NCI-H446 (cell line): ENCODE measurements at regions not wholly inside any gene's neighbourhood (a gene's known extent, or its start where the extent isn't known, plus 50 kb on each side); places are given as distances from the start of the nearest gene placed in this dataset.

ENCODE experiments used
- DNase-seq, 2 experiments: peaks; one replicate each; lab custom pipeline; 2025; lab: John Stamatoyannopoulos, UW

DNA sequence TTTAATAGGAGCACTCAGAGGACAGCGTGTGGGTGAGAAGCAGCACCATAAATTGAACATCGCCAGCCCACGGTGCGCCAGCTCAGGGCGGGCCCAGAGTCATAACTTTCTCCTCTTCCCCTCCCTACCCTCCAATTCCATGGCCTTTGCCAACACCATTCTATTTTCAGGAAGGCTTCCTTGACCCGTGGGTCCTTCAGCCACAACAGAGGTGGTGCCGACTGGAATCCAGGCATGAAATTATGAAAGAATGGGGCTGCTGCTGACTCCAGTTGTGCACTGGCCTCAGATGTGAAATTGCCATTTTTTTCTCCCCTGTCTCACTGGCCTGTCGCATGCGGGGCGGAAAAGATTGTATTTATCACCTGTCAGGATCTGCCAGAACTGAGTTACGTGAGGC lies 345.9 kb downstream of the MIAT start:
- DNase-seq: no peak

DNA sequence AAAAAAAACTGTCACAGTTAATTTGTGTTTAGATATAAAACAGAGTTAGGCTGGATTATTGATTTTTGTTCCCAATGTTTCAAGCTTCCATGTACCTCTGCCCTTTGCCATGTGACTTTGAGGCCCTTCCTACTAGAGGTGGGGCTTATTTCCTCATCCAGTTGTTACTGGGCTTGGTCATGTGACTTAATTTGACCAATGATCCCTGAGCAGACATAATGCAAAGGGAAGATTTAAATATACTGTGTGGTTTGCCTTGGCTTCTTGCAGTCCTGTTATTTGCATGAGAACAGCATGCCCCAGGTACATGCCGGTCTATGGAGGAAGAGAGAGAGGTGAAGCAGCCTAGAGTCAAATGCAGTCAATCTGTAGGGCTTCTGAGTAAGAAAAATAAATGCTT lies 347.0 kb downstream of the MIAT start:
- no peak for DNase-seq

DNA sequence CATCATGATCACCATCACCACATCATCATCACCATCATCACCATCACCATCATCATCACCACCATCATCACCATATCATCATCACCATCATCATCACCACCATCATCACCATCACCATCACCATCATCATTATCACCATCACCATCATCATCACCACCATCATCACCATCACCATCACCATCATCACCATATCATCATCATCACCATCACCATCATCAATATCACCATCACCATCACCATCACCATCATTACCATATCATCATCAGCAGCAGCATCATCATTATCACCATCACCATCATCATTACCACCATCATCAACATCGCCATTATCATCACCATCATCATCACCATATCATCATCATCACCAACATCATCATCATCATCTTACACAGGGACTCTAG lies 351.1 kb downstream of the MIAT start:
- DNase-seq: no peak

DNA sequence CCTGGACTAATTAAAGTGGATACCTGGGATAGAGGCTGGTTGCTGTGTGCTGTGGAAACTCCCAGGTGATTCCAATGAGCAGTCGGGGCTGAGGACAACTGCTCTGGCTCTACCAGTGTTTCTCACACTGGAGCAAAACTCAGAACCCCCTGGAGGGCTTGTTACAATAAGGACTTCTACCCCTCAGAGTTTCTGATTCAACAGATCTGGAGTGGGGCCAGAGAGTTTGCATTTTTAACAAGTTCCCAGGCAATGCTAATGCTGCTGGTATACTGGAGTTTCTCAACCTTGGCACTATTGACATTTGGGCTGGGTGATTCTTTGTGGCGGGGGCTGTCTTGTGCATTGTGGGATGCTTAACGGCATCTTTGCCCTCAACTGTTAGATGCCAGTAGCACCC lies 353.7 kb downstream of the MIAT start:
- DNase-seq: no peak

DNA sequence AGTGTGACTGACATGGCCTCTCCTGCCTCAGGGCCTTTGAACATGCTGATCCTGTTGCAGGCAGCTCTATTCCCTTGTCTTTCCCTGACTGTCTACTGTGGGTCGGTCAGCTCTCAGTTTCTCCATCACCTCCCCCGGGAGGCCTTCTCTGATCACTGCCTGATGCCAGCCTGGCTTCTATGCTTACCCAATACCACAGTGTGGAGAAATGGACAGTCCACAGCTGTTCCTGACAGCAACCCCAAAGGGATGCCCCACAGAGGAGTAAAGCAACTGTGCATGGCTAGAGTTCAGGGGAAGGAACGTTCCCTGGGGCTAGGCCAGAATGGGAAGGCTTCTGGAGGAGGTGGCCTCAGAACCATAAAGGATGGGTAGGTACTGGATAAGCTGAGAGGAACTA lies 354.3 kb downstream of the MIAT start:
- DNase-seq: no peak

DNA sequence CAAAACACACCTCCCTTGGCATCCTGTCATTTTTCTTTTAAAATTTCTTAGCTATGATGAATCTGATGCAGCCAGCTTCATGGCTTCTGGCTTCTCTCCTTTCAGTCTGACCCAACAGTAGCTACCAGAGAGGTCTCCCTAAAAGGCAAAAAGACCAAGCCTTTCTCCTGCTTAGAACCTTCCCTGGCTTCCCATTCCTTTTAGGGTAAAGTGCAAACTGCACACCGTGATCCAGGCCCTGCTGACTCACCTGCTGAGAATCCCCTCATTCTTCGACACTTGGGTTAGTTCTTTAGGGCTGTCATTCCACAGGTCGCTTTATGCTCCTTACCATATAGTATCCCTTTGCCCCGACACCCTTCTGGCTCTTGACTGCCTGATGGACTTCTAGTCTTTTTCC lies 362.4 kb downstream of the MIAT start:
- no peak for DNase-seq

DNA sequence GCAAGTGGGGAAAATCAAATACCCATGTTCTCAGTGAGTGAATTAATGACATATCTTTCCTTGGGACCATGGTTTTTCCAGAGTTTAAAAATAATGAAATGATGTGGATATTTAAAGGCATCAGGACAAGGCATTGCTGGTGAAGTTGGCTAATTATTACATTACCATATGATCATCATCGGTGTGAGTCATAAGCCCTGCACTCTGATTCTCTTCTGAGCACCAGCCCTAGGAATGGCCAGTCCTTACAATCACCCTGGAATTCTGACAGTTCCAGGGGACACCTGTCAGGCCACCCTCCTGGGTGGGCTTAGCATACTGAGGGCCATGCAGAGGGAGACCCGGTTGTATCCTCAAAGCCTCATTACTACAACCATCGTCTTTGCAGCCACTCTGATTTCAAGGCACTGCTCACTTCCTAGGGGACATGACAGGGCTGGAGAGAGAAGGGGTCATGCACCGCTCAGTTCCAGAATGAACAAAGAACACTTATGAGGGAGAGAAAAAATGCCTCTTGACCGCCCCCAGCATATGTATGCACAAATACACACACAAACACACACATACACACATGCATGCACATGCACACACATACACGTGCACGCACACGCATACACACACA lies 365.0 kb downstream of the MIAT start:
- no peak for DNase-seq

DNA sequence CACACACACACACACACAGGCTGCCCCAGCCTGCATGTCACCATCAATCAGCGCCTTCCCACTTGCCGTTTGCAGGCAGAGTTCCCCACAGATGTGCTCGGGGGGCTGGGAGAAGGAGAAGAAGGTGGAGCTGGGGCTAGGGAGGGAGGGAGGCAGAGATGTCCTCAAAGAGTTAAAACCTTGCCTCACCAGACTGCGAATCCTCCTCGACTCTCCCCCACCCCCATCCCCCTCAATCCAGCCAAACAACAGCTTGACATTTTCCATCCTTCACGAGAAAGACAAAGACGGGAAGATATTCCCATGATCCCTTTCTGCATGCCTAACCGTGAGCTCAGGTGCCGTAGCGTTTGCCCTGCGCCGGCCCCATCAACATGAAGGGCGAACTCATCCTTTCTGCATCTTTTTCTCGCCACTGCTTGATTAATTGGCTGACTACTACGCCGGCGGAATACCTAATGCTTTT lies 365.5 kb downstream of the MIAT start:
- DNase-seq: no peak

DNA sequence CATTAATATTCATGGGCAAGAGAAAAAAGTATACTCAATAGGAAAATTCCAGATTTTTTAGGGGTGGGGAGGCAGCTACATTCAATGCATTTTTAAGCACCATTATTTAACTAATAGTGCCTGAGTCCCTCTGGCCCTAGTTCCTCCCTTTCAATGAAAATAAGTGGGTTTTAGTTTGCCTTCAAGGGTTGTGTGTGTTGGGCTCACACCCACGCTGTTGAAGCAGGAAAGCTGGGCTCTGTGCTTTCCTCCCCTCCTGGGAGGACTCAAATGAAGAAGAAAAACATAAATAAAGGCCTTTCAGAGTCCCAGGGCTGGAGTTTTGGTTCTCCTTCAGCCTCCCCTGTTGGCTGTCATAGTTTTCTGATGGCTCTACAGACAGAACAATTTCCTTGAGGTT lies 366.2 kb downstream of the MIAT start:
- no peak for DNase-seq

DNA sequence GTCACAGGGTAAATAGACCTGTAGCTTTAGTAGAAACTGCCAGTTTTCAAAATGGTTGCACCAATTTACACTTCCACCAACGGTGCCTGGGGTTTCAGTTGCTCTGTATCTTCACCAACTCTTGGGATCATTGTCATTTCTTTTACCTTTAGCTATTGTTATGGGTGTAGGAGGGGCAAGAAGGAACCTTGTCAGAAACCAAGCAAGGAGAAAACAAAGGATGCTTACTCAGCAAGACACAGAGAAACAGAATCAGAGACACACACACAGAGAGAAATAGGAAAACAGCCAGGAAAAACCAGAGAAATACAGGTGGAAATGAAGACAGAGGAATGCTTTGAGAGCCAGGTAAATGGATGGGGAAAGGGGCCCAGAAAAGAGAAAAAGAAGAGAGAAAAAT lies 367.6 kb downstream of the MIAT start:
- no peak for DNase-seq

DNA sequence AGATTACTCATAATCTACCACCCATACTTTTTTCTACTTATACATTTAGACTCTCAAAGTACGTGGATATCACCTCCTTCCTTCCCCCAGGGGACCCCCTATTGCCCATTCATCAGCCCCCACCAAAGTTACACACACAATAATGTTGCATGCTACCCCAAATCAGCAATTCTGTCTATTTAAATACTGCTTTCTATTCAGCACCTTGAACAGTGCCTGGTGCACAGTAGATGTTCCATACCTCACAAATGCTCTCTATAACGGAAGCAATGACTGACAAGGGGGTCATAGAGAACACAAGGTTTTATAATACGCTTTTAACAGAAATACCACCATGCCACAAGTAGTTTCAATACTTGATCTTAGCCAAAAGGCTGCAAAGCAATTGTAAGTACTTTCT lies 370.7 kb downstream of the MIAT start:
- no peak for DNase-seq

DNA sequence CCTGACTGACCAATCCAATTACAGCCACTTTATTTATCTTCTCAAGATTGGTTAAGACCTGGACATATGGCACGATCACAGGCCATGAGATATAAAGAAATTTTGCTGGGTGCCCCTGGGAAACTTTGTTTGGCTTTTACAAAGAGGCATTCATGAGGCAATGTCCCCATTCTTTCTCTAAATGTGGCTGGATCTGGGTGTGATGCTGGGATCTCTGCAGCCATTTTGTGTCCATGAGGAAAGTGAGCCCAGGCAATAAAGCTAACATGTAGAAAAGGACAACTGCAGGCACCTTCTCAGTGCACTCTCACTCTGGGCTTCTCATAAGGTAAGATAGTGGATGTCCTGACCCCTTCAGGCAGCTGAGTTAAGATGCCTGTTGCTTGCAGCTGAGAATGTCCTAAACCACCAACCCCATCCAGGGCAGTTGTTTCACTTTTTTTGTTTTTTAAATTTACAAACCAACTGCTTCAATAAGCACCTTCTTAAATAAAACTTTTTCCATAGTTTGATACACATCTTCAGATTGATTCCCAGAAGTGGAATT lies 372.3 kb downstream of the MIAT start:
- DNase-seq: no peak

DNA sequence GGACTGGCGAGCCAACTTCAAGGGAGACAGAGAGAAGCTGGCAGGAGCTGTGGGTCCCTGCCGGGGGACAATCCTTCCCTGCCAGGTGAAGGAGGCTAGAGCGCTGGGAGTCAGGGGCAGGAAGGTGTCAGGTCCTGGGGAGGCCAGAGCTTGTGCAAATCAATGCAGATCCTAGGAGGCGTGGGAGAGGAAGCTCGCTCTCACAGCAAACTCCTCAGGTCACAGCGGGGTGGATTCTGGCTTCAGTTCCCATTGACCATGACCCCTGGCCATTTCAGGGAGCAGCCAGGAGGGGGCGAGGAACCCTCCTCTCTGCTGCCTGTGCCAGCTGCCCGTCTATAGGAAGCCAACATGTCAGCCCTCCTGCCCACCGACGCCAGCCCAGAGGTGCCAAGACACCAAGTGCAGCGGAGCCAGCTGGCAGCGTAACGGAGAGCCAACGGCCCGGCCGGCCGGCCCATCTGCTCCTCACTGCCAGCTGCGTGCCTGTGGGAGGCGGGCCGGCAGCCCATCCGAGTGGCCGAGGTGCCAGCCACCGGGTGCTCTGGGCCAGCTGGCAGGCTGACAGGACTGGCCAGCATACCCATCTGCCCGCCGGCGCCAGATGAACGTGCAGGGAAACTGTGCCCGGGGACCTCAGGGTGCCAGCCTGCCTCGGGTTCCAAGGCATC lies 374.8 kb downstream of the MIAT start:
- peak; percentile 94 to 99 for DNase-seq

DNA sequence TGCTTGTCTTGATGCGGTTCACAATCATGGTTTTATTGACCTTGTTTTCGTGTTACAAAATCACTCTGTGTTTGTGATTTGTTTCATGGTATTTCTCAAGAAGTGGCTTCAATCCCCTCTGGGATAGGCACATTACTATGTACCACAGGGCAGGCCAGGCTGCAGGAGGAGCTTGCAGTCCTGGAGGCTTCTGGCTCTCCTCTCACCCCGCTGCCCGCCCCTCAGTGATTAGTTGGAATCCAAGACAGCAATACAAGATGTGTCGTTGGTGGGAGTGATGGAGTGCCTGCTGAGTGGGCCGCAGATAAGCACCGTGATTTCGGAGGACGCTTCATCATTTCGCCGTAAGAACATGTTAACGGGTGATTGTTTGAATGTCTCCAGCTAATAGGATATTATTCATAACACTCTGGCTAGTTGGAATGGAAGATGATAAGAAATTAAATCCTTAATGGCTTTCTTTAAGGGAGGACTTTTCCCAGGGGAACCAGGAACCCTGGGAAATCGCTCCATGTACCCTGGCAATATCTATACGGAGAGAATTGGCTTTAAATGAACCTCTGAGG lies 384.4 kb downstream of the MIAT start:
- DNase-seq: no peak

DNA sequence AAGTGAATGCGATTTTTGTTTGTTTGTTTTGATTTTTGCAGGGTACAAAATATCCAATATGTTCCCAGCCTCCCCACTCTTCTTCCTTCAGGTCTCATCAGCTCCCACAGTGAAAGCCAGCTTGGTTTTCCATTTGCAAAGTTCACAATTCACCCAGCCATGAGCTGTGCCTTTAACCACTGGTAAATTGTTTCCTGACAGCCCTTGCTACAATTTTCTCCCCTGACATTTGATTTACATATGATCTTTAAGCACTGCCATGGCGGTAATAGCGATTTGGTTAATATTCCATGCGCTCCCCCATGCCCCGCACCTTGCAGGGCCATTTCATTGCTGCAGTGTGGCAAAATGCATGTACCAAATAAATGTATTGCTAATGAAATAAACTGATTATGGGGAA lies 385.9 kb downstream of the MIAT start:
- no peak for DNase-seq

DNA sequence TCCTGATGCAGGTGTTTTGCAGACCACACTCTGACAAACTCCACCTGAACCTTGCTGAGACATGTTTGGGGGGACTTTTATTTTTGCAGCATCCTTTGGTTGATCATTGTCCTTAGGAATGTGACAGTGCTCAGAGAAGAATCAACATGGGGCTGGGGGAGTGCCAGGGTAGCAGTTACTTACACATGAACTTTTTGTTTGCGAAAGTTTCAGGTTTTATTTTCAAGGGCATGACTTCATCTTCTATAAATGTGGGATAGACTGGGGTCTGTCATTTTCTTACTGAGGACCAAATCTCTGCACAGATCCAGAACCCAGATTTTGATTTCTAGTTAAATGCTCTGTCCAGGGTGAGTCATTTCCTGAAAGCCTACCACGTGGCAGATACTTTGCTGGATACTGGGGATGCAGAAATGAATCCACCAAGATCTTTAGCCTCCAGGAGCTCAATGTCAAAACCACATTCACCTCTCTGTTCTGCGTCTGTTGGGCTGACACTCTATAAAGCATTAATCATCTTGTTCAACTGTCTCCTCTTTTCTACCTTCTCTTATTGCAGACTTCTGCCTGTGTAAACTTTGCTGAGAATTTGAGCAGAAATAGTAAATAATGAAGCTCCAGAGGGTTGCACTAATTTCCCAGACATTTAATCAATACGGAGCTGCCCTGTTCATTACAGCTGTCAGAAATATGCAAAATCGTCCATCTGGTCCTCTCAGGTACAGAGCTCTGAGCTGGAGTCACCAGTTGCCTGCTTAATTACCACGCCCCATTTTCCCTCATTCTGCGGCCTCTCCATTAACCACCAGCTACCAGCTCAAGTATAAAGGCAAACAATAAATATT lies 387.9 kb downstream of the MIAT start:
- peak in 1 of 2 experiments; percentile 22 for DNase-seq

DNA sequence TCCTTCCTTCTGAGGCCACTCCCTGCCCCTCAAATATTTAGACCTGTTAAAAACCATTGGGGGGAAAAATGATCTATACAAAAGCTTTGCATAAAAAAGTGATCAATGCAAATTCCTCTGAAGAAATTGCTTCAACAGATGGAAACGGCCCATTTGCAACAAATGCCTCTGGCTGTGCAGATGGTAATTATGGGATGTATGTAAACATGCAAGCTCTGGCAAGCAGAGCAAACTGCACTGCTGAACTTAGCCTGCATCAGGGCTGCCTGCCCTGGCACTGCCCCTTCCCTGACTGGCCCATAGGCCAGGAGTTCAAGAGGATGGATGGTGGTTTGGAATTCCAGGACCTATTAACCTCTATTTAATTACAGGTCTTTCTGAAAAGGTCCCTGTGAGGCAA lies 388.7 kb downstream of the MIAT start:
- peak; percentile 29 to 76 for DNase-seq

DNA sequence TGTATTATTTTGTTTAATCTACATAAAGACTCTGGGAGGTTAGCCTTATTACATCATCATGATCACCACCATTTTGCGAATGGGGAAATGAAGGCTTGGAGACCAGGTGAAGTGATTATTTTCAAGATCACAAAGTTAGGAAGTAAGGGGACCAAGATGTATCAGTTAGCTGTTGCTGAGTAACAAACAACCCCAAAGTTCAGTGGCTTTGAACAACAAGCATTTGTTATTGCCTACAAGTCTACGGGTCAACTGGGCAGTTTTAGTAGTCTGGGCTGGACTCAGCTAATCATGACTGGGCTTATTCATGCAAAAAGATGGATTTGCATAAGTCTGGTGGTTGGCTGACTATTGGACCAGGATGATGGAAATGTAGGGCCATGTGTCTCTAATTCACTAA lies 389.2 kb downstream of the MIAT start:
- DNase-seq: no peak

DNA sequence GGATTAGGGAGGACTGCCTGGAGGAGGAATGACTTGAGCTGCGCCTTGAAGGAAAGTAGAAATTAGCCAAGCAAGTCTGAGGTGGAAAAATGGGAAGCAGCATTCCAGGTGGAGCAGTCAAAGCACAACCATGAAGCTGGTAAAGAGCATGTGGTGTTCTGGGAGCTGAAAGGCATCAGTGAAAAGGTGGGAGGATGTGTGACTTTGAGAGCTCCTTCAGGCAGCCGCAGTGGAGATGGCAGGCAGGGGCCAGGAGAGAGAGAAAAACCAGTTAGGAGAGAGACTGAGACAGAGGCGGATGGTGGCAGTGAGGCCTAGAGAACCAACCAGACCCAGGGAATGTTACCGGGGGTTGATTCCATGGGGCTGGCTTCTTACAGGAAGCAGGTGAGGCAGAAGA lies 393.4 kb downstream of the MIAT start:
- no peak for DNase-seq

DNA sequence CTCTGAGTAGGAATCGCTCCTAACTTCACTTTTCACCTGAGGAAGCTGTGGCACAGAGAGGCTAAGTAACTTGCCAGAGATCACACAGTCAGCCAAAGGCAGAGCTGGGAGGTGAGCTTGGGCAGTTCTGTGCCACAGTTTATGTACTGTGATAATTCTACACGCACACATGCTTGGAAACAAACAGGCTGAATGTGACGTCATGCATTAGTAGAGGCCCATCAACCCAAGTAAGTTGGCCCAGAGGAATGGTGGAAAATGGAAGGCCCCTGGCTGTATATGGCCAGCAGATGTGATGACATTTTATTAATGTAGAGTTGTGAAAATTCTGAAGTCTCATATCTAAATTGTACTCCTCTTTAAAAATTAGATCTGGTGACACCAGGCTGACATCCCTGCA lies 394.0 kb downstream of the MIAT start:
- no peak for DNase-seq

DNA sequence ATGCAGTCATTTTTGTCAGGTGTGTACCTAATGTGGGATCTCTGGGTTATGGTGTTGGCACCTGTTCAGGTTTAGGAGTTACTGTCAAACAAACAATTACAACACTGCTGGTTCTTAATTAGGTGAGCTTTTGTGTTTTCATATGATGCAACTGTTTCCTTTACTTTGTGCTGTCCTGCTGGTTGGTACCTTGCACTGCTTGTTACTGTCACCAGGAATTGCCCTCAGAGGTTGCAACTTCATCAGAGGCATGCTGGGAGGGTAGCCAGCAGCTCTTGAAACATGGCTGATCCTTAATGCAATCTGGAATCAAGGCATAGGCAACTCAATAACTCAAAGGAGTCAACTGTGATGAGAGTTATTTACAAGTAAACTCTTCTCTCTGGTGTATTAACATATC lies 400.3 kb downstream of the MIAT start:
- no peak for DNase-seq

DNA sequence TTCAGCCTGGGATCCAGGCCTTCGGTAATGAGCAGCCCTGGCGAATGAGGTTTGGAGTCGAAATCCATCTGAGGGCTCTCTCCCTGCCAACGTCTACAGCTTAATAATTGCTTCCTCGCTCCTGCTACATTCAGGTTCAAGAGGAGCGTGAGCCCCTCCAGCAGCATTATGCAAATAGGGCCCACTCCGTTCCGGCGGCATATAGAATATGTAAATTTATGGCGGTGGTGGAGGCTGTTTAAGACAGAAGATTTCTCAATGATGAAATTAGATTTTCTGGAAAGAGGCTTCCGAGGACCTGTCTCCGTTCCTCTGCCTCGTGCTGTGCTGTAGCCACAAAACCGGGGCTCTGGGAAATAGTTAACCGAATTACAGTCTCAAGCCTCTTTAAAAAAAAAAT lies 402.8 kb downstream of the MIAT start:
- no peak for DNase-seq

DNA sequence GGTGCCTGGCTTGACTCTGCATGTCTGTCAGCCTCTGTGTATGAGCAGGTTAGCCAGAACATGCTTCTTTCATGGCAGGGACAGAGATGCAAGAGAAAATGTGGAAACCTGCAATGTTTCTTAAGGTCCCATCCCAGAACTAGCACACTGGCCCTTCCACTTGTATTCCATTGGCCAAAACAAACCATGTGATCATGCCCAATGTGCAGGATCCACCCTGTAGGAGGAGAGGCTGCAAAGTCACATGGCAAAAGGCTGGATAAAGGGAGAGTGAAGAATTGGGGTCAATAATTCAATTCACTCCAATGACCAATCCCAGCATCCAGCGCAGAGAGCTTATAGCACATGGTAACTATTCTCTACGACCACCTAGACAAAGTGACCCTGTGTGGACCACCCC lies 405.5 kb downstream of the MIAT start:
- DNase-seq: no peak
